ENCODE measurements at regions not wholly inside any gene's neighbourhood (a gene's known extent, or its start where the extent isn't known, plus 50 kb on each side); places are given as distances from the start of the nearest gene placed in this dataset.

DNA sequence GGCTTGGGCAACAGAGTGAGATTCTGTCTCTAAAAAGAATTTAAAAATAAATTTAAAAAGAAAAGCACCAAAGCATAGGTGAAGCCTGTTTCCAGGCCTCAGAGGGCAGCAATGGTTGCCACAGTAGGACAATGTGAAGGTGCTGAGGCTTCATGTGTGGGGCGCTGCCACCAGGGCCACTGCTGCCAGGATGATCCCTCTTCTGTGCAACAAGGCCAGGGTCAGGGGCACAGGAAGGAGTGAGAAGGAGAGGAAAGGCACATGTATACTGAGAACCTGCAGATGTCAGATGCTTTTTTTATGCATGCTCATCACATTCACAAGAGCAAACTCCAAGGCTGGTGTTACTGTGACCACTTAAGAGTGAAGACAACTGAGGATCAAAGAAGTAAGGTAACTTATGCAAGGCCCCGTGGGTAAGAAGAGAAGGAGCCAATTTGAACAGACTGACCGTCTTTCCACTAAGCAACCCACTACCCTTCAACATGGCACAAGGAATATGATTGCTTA is 79.7 kb upstream of the ACKR3 start:
- no peaks in the 10 kb centered on the region for H3K27me3 ChIP-seq
- no peak for DNase-seq (ENCODE audit: low spot score)
- no peak for TF ChIP-seq CTCF (IDR thresholded peaks at IDR 0.05)
- no peak overlapping the region for H3K27ac ChIP-seq
- no peaks in the 10 kb centered on the region for H3K9me3 ChIP-seq
- no peaks in the 10 kb centered on the region for H3K36me3 ChIP-seq
- H3K4me1 ChIP-seq = no peaks in the 10 kb centered on the region
- H3K4me3 ChIP-seq = no peak overlapping the region

DNA sequence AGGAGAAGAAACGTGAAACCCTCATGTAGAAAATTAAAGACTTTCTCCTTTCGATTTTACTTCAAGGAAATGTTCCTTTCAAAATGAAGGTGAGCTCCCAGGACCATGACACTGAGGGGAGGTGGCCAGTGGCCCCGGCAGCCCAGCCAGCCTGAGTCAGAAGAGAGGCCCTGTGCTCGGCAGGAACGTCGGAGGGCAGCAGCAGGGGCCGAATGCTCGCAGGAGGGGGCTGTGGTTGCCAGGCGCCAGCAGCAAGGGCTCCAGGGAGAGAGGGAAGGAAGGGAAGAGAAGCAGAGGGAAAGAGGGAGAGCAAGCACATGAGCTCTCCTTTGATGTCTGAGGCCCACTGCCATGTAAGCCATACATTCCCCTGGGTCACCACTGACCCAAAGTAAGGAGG is 73.3 kb upstream of the ACKR3 start:
- no peaks in the 10 kb centered on the region for H3K36me3 ChIP-seq
- DNase-seq (ENCODE audit: low spot score) = no peak
- H3K4me1 ChIP-seq = no peaks in the 10 kb centered on the region
- no peak overlapping the region for H3K27ac ChIP-seq
- H3K9me3 ChIP-seq = no peaks in the 10 kb centered on the region
- H3K4me3 ChIP-seq = no peak overlapping the region
- H3K27me3 ChIP-seq = no peaks in the 10 kb centered on the region
- no peak for TF ChIP-seq CTCF (IDR thresholded peaks at IDR 0.05)

DNA sequence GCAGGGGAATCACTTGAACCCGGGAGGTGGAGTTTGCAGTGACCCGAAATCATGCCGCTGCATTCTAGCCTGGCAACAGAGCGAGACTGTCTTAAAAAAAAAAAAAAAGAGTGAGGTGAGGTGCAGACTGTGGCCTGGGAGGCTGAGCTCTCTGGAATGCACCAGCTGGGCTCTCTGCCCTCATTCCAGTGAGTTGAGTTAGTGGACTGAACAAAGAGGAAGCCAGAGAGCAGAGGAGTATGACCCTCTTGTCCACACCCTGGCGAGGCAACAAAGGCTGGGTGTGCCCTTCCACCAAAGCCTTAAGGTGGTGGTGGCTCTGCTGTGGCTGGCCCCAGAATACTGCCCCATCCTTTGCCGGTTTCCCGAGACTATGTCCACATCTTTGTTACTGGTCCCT is 71.3 kb upstream of the ACKR3 start:
- Histone ChIP-seq H3K4me1 (no peaks in the 10 kb centered on the region), H3K36me3 (no peaks in the 10 kb centered on the region), H3K27ac (no peak overlapping the region), H3K9me3 (no peaks in the 10 kb centered on the region), H3K4me3 (no peak overlapping the region), H3K27me3 (no peaks in the 10 kb centered on the region)
- TF ChIP-seq CTCF (IDR thresholded peaks at IDR 0.05) = no peak
- no peak for DNase-seq (ENCODE audit: low spot score)

- TF ChIP-seq CTCF (IDR thresholded peaks at IDR 0.05) = no peak
- no peaks in the 10 kb centered on the region for H3K4me1 ChIP-seq
These were observed 69.7 kb upstream of the ACKR3 start for GRCh38 chr2:236499691-236500578.

GRCh38 chr2:236501026-236501425 is 68.6 kb upstream of the ACKR3 start:
- H3K4me3 ChIP-seq = no peak overlapping the region

More at GRCh38 chr2:236499691-236500578, 69.7 kb upstream of the ACKR3 start:
- Histone ChIP-seq H3K27ac (no peak overlapping the region), H3K27me3 (no peaks in the 10 kb centered on the region), H3K4me3 (no peak overlapping the region), H3K9me3 (no peaks in the 10 kb centered on the region), H3K36me3 (no peaks in the 10 kb centered on the region)
- DNase-seq (ENCODE audit: low spot score) = no peak

More at GRCh38 chr2:236501026-236501425, 68.6 kb upstream of the ACKR3 start:
- H3K36me3 ChIP-seq = no peaks in the 10 kb centered on the region
- H3K27ac ChIP-seq = no peak overlapping the region
- TF ChIP-seq CTCF (IDR thresholded peaks at IDR 0.05) = no peak
- no peak for DNase-seq (ENCODE audit: low spot score)
- H3K9me3 ChIP-seq = no peaks in the 10 kb centered on the region
- H3K4me1 ChIP-seq = no peaks in the 10 kb centered on the region
- H3K27me3 ChIP-seq = no peaks in the 10 kb centered on the region

Data from right atrium auricular region (tissue), 2 donors.